HEK293T (cell line): ENCODE measurements at regions not wholly inside any gene's neighbourhood (a gene's known extent, or its start where the extent isn't known, plus 50 kb on each side); places are given as distances from the start of the nearest gene placed in this dataset.

Experiments used
- ARNT ChIP-seq: fragments of 450-650 bp; IDR thresholded peaks from 2 replicates; pipeline ENCODE4 v1.6.1; 2017; ENCODE audit warnings: mild to moderate bottlenecking
- BHLHE40 ChIP-seq: fragments of 450-650 bp; IDR thresholded peaks from 2 replicates; pipeline ENCODE4 v1.6.1; 2016; ENCODE audit warnings: mild to moderate bottlenecking, moderate library complexity, borderline replicate concordance
- ELF4 ChIP-seq: fragments of 450-650 bp; IDR thresholded peaks from 2 replicates; pipeline ENCODE4 v1.6.1; 2017; ENCODE audit warnings: antibody characterized with exemption
- FOXA1 ChIP-seq: fragments of 450-650 bp; IDR thresholded peaks from 2 replicates; pipeline ENCODE4 v1.6.1; 2016; ENCODE audit warnings: mild to moderate bottlenecking
- FOXM1 ChIP-seq: fragments of 450-650 bp; IDR thresholded peaks from 2 replicates; pipeline ENCODE4 v1.6.1; 2017; ENCODE audit warnings: mild to moderate bottlenecking, borderline replicate concordance
- L3MBTL2 ChIP-seq: fragments of 450-650 bp; conservative IDR thresholded peaks from 2 replicates; pipeline ENCODE4 v1.6.1; 2016; ENCODE audit warnings: mild to moderate bottlenecking
- NFRKB ChIP-seq: fragments of 450-650 bp; IDR thresholded peaks from 2 replicates; pipeline ENCODE4 v1.6.1; 2016; ENCODE audit warnings: mild to moderate bottlenecking, moderate library complexity
- PKNOX1 ChIP-seq: fragments of 450-650 bp; IDR thresholded peaks from 2 replicates; pipeline ENCODE4 v1.6.1; 2016
- SP1 ChIP-seq: fragments of 450-650 bp; IDR thresholded peaks from 2 replicates; pipeline ENCODE4 v1.6.1; 2017
- SUZ12 ChIP-seq: fragments of 450-650 bp; IDR thresholded peaks from 2 replicates; pipeline ENCODE4 v1.6.1; 2016; ENCODE audit warnings: mild to moderate bottlenecking
- TARDBP ChIP-seq: fragments of 450-650 bp; IDR thresholded peaks from 2 replicates; pipeline ENCODE4 v1.6.1; 2016
- ZNF384 ChIP-seq: fragments of 450-650 bp; IDR thresholded peaks from 2 replicates; pipeline ENCODE4 v1.6.1; 2016

- TF ChIP-seq SUZ12 (no peak), FOXM1 (no peak), ELF4 (no peak), NFRKB (no peak), L3MBTL2 (no peak), PKNOX1 (no peak), SP1 (no peak), BHLHE40 (no peak), FOXA1 (no peak), ZNF384 (no peak), TARDBP (no peak), ARNT (no peak)
Measured at GRCh38 chr2:82731824-82732223, 1727.3 kb downstream of the SUCLG1 start.
